ENCODE measurements at regions not wholly inside any gene's neighbourhood (a gene's known extent, or its start where the extent isn't known, plus 50 kb on each side); places are given as distances from the start of the nearest gene placed in this dataset.

DNA sequence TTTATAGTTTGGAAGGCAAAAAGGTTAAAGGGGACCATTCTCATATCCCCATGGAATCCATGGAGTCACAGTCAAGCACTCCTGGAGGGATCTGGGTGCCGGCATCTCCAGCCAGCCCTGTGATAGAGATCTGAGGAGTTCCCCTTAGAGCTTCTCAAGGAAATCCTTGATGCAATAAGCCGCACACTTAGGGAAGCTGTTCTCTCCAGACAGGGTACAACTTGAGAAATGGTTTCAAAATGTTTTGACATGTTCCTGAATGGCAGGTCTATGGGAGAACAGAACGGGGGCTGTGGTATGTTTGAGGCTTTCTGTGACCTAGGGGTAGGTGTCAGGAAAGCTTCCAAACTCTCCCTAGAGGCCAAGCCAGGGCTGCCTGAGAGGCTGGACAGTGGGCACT lies 292.9 kb downstream of the TLE3 start:
- H3K9me3 ChIP-seq = no peaks in the 10 kb centered on the region
- H3K4me1 ChIP-seq = peaks cover 11% of the 10 kb centered on the region; the same call in 1 of the 3 replicates
- no peak overlapping the region for H3K4me2 ChIP-seq
- FAIRE-seq (no peak), ATAC-seq (no peak), DNase-seq (ENCODE audit: low read depth in 1 of 2, low spot score in 1 of 2) (no peak)
- WGBS (ENCODE audit: missing lambda C conversion rate) = 73% methylated on average over 3 of the region's 3 CpGs
- H3K4me3 ChIP-seq = no peak overlapping the region
- H3K27ac ChIP-seq = no peak overlapping the region
- CTCF ChIA-PET = interaction anchor here (0.8 to 1.0 kb wide), 4 partner anchors 9 to 82 kb away, joined by 3 read pairs; no protein-coding TSS in a partner anchor
- TF ChIP-seq NPAS2 (CRISPR knock-in tag; IDR thresholded peaks at IDR 0.05; ENCODE audit: borderline replicate concordance) = no peak
- TF ChIP-seq, protein P1, sequence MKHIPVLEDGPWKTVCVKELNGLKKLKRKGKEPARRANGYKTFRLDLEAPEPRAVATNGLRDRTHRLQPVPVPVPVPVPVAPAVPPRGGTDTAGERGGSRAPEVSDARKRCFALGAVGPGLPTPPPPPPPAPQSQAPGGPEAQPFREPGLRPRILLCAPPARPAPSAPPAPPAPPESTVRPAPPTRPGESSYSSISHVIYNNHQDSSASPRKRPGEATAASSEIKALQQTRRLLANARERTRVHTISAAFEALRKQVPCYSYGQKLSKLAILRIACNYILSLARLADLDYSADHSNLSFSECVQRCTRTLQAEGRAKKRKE (CRISPR knock-in tag; IDR thresholded peaks at IDR 0.05; ENCODE audit: low read depth) = no peak
- TF ChIP-seq CEBPB (IDR thresholded peaks at IDR 0.05) = no peak
- no peak for TF ChIP-seq RNF2 (IDR thresholded peaks at IDR 0.05; ENCODE audit: borderline replicate concordance, low read depth)
- no peak for TF ChIP-seq EHMT2 (IDR thresholded peaks at IDR 0.05; ENCODE audit: low read depth)
- TF ChIP-seq HOXA7 (CRISPR knock-in tag; IDR thresholded peaks at IDR 0.05) = no peak
- no peak for TF ChIP-seq ZNF302 (CRISPR knock-in tag; IDR thresholded peaks at IDR 0.05)
- no peak for TF ChIP-seq NFE2L2 (conservative IDR thresholded peaks at IDR 0.05; ENCODE audit: low read length)
- no peak for TF ChIP-seq RAD21 (conservative IDR thresholded peaks at IDR 0.05 in 1 of 2, IDR thresholded peaks at IDR 0.05 in 1 of 2)
- TF ChIP-seq, protein P2, sequence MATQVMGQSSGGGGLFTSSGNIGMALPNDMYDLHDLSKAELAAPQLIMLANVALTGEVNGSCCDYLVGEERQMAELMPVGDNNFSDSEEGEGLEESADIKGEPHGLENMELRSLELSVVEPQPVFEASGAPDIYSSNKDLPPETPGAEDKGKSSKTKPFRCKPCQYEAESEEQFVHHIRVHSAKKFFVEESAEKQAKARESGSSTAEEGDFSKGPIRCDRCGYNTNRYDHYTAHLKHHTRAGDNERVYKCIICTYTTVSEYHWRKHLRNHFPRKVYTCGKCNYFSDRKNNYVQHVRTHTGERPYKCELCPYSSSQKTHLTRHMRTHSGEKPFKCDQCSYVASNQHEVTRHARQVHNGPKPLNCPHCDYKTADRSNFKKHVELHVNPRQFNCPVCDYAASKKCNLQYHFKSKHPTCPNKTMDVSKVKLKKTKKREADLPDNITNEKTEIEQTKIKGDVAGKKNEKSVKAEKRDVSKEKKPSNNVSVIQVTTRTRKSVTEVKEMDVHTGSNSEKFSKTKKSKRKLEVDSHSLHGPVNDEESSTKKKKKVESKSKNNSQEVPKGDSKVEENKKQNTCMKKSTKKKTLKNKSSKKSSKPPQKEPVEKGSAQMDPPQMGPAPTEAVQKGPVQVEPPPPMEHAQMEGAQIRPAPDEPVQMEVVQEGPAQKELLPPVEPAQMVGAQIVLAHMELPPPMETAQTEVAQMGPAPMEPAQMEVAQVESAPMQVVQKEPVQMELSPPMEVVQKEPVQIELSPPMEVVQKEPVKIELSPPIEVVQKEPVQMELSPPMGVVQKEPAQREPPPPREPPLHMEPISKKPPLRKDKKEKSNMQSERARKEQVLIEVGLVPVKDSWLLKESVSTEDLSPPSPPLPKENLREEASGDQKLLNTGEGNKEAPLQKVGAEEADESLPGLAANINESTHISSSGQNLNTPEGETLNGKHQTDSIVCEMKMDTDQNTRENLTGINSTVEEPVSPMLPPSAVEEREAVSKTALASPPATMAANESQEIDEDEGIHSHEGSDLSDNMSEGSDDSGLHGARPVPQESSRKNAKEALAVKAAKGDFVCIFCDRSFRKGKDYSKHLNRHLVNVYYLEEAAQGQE (IDR thresholded peaks at IDR 0.05) = no peak
- no peak for TF ChIP-seq EHF (CRISPR knock-in tag; IDR thresholded peaks at IDR 0.05)
- POLR2A ChIA-PET = no interaction called here

DNA sequence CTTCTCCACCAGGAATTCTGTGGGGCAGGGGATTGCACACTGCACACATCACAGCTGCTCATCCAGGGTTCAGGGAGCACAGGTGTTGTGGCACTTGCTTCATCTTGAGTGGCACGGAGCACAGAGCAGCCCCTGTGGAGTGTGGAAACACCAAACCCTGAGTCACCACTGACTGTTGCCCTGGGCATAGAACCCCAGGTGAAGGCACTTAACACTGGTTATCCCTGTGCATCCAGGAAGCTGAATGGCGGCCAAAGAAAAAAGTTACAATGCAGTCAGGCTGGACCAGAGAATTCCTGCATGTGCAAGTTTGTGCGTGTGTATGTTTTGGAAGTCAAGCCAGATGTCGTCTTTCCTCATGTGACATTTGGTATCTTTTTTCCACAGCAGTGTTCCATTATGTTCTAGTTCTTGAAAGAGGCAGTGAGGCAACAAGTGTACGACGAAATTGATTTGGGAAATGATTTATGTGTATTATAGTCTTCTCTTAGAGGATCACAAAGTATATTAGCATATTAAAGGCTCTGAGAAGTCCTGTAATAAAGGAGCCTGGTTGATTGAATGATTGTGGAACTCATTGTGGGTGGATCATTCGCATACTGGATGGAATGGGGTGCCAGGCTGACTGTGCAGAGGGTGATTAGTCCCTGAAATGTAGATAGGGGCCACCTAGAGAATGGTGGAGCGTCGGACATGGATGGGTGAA lies 292.3 kb downstream of the TLE3 start:
- TF ChIP-seq MYC (IDR thresholded peaks at IDR 0.05; ENCODE audit: borderline replicate concordance, low read length) = no peak
- CTCF ChIA-PET = interaction anchor here (0.8 to 1.0 kb wide), 4 partner anchors 9 to 82 kb away, joined by 3 read pairs; no protein-coding TSS in a partner anchor
- ATAC-seq (no peak), FAIRE-seq (peak; percentile 18), DNase-seq (ENCODE audit: low read depth in 1 of 2, low spot score in 1 of 2) (no peak)
- H3K9me3 ChIP-seq = no peaks in the 10 kb centered on the region
- 50% methylated on average over 9 of the region's 9 CpGs for WGBS (ENCODE audit: missing lambda C conversion rate)
- H3K4me2 ChIP-seq = no peak overlapping the region
- peaks cover 11% of the 10 kb centered on the region; the same call in 1 of the 3 replicates for H3K4me1 ChIP-seq
- no peak overlapping the region for H3K27ac ChIP-seq
- POLR2A ChIA-PET = no interaction called here
- H3K4me3 ChIP-seq = no peak overlapping the region

DNA sequence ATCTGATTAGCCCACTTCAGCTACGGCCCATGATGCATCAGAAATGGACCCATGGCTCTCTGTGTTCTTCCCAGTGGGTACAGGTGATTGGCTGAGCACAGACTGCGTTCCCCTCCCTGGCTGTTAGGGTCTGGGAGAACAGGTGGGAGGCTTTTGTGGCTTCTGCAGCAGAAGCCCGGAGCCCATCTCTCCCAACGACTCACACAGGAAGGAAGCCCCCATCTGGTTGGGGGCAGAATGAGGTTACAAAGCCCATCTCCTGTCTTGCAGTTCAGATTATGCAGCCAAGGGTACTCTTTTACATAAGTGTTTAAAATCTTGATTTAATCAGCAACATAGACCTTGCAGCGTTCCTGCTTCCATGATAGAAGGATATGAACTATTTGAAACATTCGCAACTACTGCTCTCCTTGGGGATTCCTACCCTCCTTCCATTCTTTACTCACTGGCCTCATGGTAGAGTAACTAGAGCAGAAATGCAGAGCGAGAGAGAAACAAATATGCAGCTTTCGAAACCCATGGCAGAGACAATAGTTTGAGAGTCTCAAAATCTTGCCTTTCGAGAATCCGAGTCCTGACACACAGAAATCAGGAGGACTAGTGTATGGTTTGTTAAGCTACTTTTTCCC lies 291.3 kb downstream of the TLE3 start:
- H3K9me3 ChIP-seq = no peaks in the 10 kb centered on the region
- H3K4me2 ChIP-seq = no peak overlapping the region
- WGBS (ENCODE audit: missing lambda C conversion rate) = 63% methylated on average over 10 of the region's 10 CpGs
- DNase-seq (ENCODE audit: low read depth in 1 of 2, low spot score in 1 of 2) = no peak
- no peak overlapping the region for H3K27ac ChIP-seq
- FAIRE-seq = no peak
- no peak overlapping the region for H3K4me3 ChIP-seq
- CTCF ChIA-PET = interaction anchor here (0.8 kb wide), 1 partner anchor 10 kb away, joined by 3 read pairs; no protein-coding TSS in a partner anchor
- H3K4me1 ChIP-seq = peaks cover 11% of the 10 kb centered on the region; the same call in 1 of the 3 replicates
- POLR2A ChIA-PET = no interaction called here
- no peak for ATAC-seq
- TF ChIP-seq, protein P3, sequence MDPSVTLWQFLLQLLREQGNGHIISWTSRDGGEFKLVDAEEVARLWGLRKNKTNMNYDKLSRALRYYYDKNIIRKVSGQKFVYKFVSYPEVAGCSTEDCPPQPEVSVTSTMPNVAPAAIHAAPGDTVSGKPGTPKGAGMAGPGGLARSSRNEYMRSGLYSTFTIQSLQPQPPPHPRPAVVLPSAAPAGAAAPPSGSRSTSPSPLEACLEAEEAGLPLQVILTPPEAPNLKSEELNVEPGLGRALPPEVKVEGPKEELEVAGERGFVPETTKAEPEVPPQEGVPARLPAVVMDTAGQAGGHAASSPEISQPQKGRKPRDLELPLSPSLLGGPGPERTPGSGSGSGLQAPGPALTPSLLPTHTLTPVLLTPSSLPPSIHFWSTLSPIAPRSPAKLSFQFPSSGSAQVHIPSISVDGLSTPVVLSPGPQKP (IDR thresholded peaks at IDR 0.05; ENCODE audit: low read depth, low read length) = no peak
- no peak for TF ChIP-seq POLR2AphosphoS2 (conservative IDR thresholded peaks at IDR 0.05; ENCODE audit: low read length)
- TF ChIP-seq PHF8 (IDR thresholded peaks at IDR 0.05; ENCODE audit: borderline replicate concordance, low read depth) = no peak
- TF ChIP-seq HOXA7 (CRISPR knock-in tag; IDR thresholded peaks at IDR 0.05) = no peak
- no peak for TF ChIP-seq EP300 (IDR thresholded peaks at IDR 0.05)
- TF ChIP-seq FOSL2 (IDR thresholded peaks at IDR 0.05) = no peak
- TF ChIP-seq FOSL2 (CRISPR knock-in tag; IDR thresholded peaks at IDR 0.05) = no peak
- TF ChIP-seq ESRRA (IDR thresholded peaks at IDR 0.05; ENCODE audit: borderline replicate concordance, low read length) = no peak
- TF ChIP-seq, protein P4, sequence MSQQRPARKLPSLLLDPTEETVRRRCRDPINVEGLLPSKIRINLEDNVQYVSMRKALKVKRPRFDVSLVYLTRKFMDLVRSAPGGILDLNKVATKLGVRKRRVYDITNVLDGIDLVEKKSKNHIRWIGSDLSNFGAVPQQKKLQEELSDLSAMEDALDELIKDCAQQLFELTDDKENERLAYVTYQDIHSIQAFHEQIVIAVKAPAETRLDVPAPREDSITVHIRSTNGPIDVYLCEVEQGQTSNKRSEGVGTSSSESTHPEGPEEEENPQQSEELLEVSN (IDR thresholded peaks at IDR 0.05; ENCODE audit: borderline replicate concordance, low read depth) = no peak
- TF ChIP-seq SREBF2 (IDR thresholded peaks at IDR 0.05) = no peak
- TF ChIP-seq, protein P5, sequence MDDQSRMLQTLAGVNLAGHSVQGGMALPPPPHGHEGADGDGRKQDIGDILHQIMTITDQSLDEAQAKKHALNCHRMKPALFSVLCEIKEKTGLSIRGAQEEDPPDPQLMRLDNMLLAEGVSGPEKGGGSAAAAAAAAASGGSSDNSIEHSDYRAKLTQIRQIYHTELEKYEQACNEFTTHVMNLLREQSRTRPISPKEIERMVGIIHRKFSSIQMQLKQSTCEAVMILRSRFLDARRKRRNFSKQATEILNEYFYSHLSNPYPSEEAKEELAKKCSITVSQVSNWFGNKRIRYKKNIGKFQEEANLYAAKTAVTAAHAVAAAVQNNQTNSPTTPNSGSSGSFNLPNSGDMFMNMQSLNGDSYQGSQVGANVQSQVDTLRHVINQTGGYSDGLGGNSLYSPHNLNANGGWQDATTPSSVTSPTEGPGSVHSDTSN (IDR thresholded peaks at IDR 0.05) = no peak
- TF ChIP-seq ZC3H11A (IDR thresholded peaks at IDR 0.05) = no peak
- TF ChIP-seq, protein P1 (CRISPR knock-in tag; IDR thresholded peaks at IDR 0.05; ENCODE audit: low read depth) = no peak
